NCI-H1105 (cell line): ENCODE measurements at regions not wholly inside any gene's neighbourhood (a gene's known extent, or its start where the extent isn't known, plus 50 kb on each side); places are given as distances from the start of the nearest gene placed in this dataset.
"Not testable (repeated sequence)": the region's sequence is repeated elsewhere in the genome, so short reads cannot be mapped to it uniquely, and the experiment has no call there.

Source experiments
- DNase-seq: peaks from one replicate; lab custom pipeline; 2025; lab: John Stamatoyannopoulos, UW

DNA sequence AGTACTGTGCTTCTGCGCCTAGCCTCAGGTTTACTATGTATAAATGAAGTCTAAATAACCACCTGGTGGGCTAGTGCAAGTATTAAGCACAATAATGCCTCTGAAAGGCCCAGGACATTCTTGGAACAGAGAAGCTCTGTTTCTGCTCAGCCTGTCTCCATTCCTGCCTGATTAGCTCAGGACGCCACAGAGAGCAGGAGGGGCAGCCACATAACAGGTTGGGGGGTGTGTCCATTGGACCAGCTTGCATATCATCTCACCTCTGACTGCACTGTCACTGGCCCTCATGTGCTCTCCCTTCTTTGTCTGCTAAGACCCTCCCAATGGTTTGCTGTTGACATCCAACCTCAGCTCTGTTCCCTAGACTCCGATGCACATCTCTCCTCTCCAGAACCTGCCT, 52.8 kb upstream of the IKZF1 start:
- no peak for DNase-seq

- DNase-seq: no peak
Observed at GRCh38 chr7:50246551-50246950, 58.0 kb upstream of the IKZF1 start.

- DNase-seq: not testable (repeated sequence)
Observed at GRCh38 chr7:50242111-50242510, 62.4 kb upstream of the IKZF1 start.

DNA sequence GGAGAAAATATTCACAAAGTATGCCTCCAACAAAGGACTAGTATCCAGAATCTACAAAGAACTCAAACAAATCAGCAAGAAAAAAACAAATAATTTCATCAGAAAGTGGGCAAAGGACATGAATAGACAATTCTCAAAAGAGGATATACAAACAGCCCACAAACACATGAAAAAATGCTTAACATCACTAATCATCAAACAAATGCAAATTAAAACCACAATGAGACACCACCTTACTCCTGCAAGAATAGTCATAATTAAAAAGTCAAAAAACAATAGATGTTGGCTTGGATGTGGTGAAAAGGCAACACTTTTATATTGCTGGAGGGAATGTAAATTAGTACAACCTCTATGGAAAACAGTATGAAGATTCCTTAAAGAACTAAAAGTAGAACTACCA, 63.8 kb upstream of the IKZF1 start:
- DNase-seq: not testable (repeated sequence)

DNA sequence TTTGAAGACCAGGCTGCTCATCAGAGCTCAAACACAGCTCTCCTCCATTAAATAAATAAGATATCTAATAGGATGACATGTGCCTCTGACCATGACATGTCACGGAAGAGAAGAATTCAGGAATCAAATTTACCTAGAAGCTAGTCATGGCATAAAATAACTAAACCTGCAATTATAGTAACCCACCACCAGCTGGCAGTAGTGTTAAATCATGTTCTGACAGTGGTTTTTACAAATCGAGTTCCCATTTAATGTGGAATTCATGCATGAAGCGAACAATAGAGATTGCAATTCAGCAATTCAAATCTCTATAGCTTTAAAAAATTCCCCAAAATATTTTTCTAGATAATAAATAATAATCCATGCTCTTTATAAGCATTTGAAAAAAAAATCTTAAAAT, 74.6 kb upstream of the IKZF1 start:
- DNase-seq: no peak

DNA sequence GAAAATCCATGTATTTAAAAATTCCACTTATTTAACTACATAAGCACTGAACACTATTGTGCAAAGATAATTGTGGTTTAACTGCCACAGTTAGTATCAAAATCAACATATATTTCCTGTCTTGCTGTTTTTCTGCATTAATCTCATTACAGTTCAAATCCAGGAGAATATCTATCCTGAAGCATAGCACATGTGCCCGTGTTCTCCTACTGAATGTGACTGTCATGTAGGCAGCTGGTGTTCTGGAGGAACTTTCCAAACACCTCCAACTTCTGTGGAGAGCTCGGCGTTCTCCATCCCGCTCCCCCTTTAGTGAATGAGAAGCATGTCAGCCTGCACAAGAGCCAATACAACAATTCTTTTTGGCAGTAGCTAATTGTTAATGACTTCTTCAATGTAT, 76.4 kb upstream of the IKZF1 start:
- no peak for DNase-seq

GRCh38 chr7:50227726-50228125, 76.8 kb upstream of the IKZF1 start:
- DNase-seq: no peak

- no peak for DNase-seq
Observed at GRCh38 chr7:50226669-50227068, 77.8 kb upstream of the IKZF1 start.

DNA sequence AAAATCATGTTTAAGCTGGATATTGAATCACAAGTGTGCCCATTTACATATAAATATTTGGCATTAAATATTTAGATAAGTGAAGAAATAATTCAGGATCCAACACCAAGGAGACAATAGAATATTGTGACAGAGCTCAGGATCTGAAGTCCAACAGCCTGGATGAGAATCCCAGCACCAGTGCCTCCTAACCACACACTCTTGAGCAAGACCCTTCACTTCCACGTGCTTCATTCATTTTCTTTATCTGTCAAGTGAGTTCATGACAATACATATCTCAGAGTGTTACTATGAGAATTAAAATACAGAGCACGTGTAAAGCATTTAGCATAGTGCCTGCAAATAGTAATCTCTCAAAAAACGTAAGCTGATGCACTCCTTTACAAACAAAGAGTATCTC, 78.4 kb upstream of the IKZF1 start:
- DNase-seq: no peak

DNA sequence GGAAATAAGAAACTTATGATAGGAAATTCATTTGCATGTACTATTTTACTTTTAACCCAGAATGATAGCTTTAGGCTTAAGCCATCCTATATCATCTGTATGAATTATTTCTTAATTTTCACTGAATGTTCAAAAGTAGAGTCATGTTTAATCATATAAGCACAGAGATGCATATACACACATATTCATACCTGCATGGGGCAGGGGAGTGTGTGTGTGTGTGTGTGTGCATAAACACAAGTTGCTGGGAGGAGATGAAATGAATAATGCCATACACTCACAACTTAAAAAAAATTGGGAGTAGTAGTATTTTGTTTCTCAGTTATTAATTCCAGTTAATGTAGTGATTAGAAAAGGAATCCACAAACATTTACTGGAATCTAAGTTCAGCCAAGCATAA, 83.1 kb upstream of the IKZF1 start:
- no peak for DNase-seq

DNA sequence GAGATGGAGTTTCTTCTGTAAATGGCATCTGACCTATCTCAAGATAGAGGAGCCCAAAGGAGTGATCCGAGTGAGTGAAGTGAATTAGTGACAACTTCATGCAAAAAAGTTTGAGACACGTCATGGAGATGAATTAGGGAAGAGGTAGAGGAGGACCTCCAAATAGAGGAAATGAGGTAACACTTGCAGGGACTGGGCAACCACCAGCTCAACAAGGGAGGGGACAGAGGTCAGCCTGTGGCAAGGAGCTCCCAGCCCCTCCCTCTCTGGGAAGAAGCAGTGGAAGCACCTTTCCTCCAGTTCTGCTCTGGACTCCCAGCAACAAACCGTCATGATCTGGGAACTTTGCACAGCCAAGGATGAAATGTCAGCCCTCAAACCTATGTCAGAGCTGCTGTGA, 83.5 kb upstream of the IKZF1 start:
- no peak for DNase-seq

DNA sequence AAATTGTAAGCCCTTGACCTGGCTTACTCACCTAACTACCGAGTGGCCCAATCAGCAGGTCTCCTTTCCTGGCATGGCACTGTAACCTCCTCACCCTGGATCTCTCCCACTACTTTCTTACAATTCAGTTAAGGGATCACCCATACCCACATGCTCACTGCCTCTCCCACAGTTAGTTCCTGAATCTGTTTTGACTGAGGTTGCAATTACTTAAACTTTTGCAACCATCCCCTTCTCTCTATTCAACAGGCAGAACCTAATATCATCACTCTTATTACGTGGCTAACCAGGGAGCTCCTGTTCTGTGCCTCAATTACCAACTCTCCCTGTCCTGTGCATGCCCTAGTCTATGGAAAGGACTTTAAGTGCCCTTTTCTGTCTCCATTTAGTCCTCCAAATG, 84.2 kb upstream of the IKZF1 start:
- no peak for DNase-seq

DNA sequence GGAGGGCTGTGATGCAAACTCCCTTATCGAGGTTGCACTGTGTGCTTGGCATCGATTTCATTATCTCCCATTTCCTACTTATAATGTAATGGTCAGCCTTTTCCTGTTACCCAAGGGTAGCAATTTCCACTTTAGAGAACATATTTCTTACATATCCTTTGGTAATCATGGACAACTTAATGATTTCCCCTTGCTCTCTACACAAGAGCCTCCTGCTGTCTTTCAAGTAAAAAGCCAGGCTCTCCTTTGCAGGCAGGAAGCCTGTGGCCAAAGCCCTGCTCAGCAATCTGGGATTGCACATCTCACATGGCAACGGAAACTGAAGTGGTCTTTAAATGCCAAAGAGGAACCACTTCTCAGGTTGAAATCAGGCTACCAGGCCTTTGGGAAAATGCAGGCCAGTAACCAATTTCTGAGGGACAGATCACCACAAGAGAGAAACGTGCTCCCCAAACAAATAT, 86.7 kb upstream of the IKZF1 start:
- DNase-seq: no peak

DNA sequence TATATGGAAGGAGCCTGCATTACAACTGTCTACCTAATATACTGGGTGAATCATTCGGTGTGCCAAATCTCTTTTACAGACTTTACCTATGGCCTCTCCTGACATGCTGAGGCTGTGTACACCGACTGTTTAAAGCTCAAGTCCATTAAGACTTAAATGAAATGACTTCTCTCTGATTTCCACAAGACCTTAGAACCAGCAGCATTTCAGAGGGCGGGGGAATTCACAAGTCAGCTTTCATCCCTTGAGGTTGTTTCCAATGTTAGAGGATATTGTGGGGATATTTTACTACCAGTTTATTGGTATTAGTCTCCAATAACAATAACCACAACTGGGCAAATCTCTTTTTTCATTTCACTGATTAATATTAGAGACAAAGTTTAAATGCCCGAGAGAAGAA, 87.1 kb upstream of the IKZF1 start:
- DNase-seq: no peak

- no peak for DNase-seq
Observed at GRCh38 chr7:50216626-50217025, 87.9 kb upstream of the IKZF1 start.

DNA sequence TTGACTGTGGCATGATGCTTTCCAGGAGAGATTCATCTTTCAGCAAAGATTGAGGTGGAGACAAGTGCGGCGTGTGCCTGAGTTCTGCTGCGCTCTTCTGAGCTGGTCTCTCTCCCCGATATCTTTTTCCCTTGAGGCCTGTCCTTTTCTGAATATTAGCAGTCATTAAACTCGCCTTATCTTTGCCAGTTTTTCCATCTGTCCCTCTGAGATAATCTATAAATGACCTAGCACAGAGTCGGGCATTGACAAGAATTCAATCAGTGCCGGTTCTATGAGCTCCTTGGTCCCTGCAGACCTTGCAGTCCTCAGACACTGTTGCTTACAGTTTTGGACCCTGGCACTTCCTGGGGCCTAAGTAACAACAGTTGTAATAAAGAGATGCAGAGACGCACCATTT, 89.7 kb upstream of the IKZF1 start:
- DNase-seq: no peak

DNA sequence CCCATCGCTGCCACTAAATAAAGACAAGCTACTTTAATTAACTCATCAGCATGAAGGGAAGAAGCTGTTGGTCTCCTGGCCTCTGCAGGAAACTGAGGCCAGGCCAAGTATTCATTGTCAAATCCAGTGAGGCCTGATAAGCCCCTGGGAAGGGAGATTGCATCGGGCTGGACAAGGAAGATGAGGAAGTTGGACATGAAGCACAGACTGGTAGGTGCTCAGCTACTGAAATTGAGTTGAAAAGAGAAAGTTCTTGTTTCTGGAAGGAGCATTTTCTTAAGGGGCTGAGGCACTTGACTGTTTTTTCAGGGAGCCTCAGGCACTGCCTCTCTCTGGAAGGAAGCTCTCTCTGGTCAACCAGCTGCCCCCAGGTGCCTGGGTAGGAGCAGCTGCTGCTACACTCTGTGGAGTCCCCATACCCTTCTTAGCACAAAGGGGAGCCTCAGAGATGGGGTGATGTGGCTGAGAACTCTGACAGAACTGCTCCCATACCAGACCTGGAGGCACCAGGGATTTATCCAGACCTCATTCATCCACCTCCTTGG, 90.3 kb upstream of the IKZF1 start:
- DNase-seq: no peak

GRCh38 chr7:50213622-50214017, 90.9 kb upstream of the IKZF1 start:
- no peak for DNase-seq

DNA sequence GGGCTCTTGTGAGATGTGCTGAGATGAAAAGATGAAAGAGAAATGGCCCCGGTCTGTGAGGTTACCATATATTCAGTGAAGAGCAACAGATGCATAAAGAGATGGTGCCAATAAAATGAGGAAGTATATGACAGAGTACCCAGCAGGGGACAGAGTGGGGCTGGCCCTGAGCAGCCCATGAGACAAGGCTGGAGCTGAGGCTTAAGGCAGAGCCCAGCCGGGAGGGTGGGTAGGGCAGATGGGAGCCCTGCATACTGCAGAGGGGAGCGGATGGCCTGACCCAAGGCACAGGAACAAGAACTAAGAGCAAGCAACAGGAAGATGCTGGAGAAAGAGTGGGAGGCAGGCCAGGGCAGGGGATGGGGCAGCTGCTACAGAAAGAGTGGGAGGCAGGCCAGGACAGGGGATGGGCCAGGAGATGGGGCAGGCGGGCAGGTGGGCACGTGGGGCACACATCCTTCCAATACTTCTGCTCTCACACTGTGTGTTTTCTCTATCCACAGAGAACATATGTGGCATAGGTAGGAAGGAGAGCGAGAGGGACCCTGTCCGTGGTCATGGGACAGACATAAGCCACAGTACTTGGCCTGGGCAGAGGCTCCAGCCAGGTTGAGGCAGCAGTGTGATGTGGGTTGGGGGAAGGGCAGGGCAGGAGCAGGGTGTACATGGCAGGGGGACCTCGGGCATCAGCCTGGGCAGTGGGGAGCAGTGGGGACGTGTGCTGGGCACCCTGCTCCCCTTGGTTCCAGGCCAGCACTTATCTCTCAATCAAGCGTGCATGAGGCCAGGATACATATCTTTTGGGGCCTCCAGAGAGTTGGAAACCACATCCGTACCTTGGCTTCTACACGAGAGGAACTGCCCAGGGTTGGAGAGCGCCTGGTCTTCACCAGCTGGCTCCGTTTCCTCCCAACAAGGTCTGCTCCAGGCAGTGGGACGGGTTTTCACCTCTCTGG, 91.6 kb upstream of the IKZF1 start:
- DNase-seq: no peak

DNA sequence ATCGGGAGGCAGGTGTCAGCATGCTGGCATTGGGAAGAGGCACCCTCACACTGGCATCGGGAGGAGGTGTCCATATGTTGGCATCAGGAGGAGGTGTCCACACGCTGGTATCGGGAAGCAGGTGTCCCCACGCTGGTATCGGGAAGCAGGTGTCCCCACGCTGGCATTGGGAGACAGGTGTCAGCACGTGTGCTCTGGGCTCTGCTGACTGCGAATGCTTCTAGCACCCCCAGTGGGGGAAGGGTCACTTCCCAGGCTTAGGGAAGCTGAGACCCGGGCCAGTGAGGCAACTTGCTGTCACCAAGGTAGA, 92.5 kb upstream of the IKZF1 start:
- peak; percentile 77 for DNase-seq

- DNase-seq: no peak
Observed at GRCh38 chr7:50211130-50212015, 93.1 kb upstream of the IKZF1 start.

DNA sequence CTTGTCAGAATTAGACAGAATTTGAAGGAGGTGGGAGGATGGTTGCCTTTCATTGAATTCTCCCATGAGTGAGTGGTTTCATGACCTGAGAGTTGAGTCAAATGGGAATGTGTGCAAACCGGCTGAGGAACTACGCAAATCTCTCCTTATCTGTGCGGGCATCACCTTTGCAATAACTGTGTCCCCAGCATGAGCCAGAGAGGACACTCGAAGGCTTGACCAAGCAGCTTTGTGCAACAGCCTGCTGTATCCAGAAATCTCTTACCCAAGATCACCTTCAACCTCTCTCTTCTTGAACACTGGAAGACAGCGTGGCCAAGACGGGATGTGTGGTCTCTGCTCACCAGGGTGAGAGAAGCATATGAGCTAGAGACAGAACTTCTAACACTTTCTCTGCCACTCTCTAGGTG, 93.8 kb upstream of the IKZF1 start:
- no peak for DNase-seq
